Forelimb muscle (tissue), 1 donor: ENCODE measurements at regions not wholly inside any gene's neighbourhood (a gene's known extent, or its start where the extent isn't known, plus 50 kb on each side); places are given as distances from the start of the nearest gene placed in this dataset.

Experiments used
- DNase-seq: peaks from one replicate; pipeline ENCODE4 v3.0.0-alpha.2; 2013; ENCODE audit warnings: low read depth

GRCh38 chr20:4559106-4559505, 127.2 kb upstream of the PRNP start:
- no peak for DNase-seq

- no peak for DNase-seq
These were observed 129.5 kb upstream of the PRNP start for GRCh38 chr20:4556781-4557180.

- DNase-seq = no peak
These were observed 130.9 kb upstream of the PRNP start for GRCh38 chr20:4555188-4555890.

- DNase-seq = no peak
These were observed 131.9 kb upstream of the PRNP start for GRCh38 chr20:4554346-4554745.

- DNase-seq = no peak
These were observed 134.1 kb upstream of the PRNP start for GRCh38 chr20:4552075-4552640.

- no peak for DNase-seq
These were observed 135.5 kb upstream of the PRNP start for GRCh38 chr20:4550740-4551139.

- DNase-seq = no peak
These were observed 136.5 kb upstream of the PRNP start for GRCh38 chr20:4549711-4550259.

GRCh38 chr20:4548552-4548951, 137.7 kb upstream of the PRNP start:
- no peak for DNase-seq

- DNase-seq = no peak
These were observed 139.5 kb upstream of the PRNP start for GRCh38 chr20:4546786-4547185.

GRCh38 chr20:4546342-4546741, 139.9 kb upstream of the PRNP start:
- DNase-seq = no peak

GRCh38 chr20:4545526-4545925, 140.7 kb upstream of the PRNP start:
- DNase-seq = no peak

- DNase-seq = no peak
These were observed 141.5 kb upstream of the PRNP start for GRCh38 chr20:4544765-4545164.

GRCh38 chr20:4542270-4542669, 144.0 kb upstream of the PRNP start:
- no peak for DNase-seq

GRCh38 chr20:4534315-4534714, 151.9 kb upstream of the PRNP start:
- no peak for DNase-seq

- no peak for DNase-seq
These were observed 152.7 kb upstream of the PRNP start for GRCh38 chr20:4533368-4534133.

GRCh38 chr20:4532772-4533171, 153.5 kb upstream of the PRNP start:
- DNase-seq = no peak

GRCh38 chr20:4524792-4525191, 161.5 kb upstream of the PRNP start:
- no peak for DNase-seq

- DNase-seq = no peak
These were observed 161.9 kb upstream of the PRNP start for GRCh38 chr20:4524307-4524706.

- no peak for DNase-seq
These were observed 163.9 kb upstream of the PRNP start for GRCh38 chr20:4522310-4522709.

GRCh38 chr20:4521170-4521968, 164.9 kb upstream of the PRNP start:
- DNase-seq = no peak

GRCh38 chr20:4519534-4519933, 166.7 kb upstream of the PRNP start:
- no peak for DNase-seq

- DNase-seq = no peak
These were observed 169.4 kb upstream of the PRNP start for GRCh38 chr20:4516876-4517275.
